SK-N-SH (cell line): ENCODE measurements at regions not wholly inside any gene's neighbourhood (a gene's known extent, or its start where the extent isn't known, plus 50 kb on each side); places are given as distances from the start of the nearest gene placed in this dataset.

ENCODE experiments used
- CTCF ChIA-PET: fragments of 300-600, 350-600 bp; formaldehyde crosslinking; extraction: SDS; loops from one replicate; lab custom pipeline; 2021; lab: Yijun Ruan, JAX
- POLR2A ChIA-PET: fragments of 350-600 bp; sonication (Branson Sonifier 250); formaldehyde crosslinking; extraction: SDS; loops from one replicate; lab custom pipeline; 2020; ENCODE audit warnings: antibody characterized with exemption, inconsistent platforms; lab: Yijun Ruan, JAX
- DNase-seq: peaks from one replicate; pipeline ENCODE4 v3.0.0; 2012
- H2AFZ ChIP-seq: fragments of 200-600 bp; sonication (generic); 2 replicates; pipeline ENCODE4 v1.8.1; 2016; ENCODE audit warnings: antibody characterized with exemption, mild to moderate bottlenecking, low read depth
- H3F3A ChIP-seq: fragments of 200-600 bp; sonication (generic); replicated peaks from 2 replicates; pipeline ENCODE3; 2016; ENCODE audit warnings: antibody characterized with exemption, mild to moderate bottlenecking; ENCODE audit not compliant: insufficient read depth
- H3K27ac ChIP-seq, 2 experiments: fragments of 200-500 bp in 1 of 2; fragments of 200-600 bp in 1 of 2; sonication (Bioruptor generic) in 1 of 2; sonication (generic), shearing (Covaris generic) in 1 of 2; 2 replicates each; pipeline versions ENCODE4 v1.5.1 to v1.6.1; 2014 to 2016; ENCODE audit warnings: low read depth in 2 of 2, inconsistent platforms in 1 of 2, low read length in 1 of 2, mild to moderate bottlenecking in 1 of 2, mixed read lengths in 1 of 2
- H3K27me3 ChIP-seq: fragments of 200-600 bp; sonication (generic), shearing (Covaris generic); 2 replicates; pipeline ENCODE4 v1.6.1; 2016; ENCODE audit warnings: mixed run types; ENCODE audit not compliant: insufficient read depth
- H3K36me3 ChIP-seq, 2 experiments: fragments of 200-500 bp in 1 of 2; fragments of 200-600 bp in 1 of 2; sonication (Bioruptor generic) in 1 of 2; sonication (generic) in 1 of 2; replicated peaks in 1 of 2; 2 replicates each; pipeline versions ENCODE3 to v1.5.1; 2014 to 2016; ENCODE audit warnings: low read length in 1 of 2, mild to moderate bottlenecking in 1 of 2; ENCODE audit not compliant: insufficient read depth in 2 of 2, control insufficient read depth in 1 of 2
- H3K4me1 ChIP-seq, 2 experiments: fragments of 200-500 bp in 1 of 2; fragments of 200-600 bp in 1 of 2; sonication (Bioruptor generic) in 1 of 2; sonication (generic), shearing (Covaris generic) in 1 of 2; 2 replicates each; pipeline versions ENCODE4 v1.5.1 to v1.6.1; 2014 to 2016; ENCODE audit warnings: low read depth in 1 of 2, low read length in 1 of 2, mixed run types in 1 of 2; ENCODE audit not compliant: insufficient read depth in 2 of 2, control insufficient read depth in 1 of 2
- H3K4me2 ChIP-seq: fragments of 200-600 bp; sonication (generic), shearing (Covaris generic); 2 replicates; pipeline ENCODE4 v1.6.1; 2017; ENCODE audit warnings: mixed run types
- H3K4me3 ChIP-seq, 2 experiments: fragments of 200-500 bp in 1 of 2; fragments of 200-600 bp in 1 of 2; sonication (Bioruptor generic) in 1 of 2; sonication (generic), shearing (Covaris generic) in 1 of 2; 2 replicates each; pipeline versions ENCODE4 v1.5.1 to v1.8.1; 2014 to 2016; ENCODE audit warnings: low read depth in 2 of 2, inconsistent platforms in 1 of 2, low read length in 1 of 2, mild to moderate bottlenecking in 1 of 2, mixed read lengths in 1 of 2, moderate library complexity in 1 of 2
- H3K79me2 ChIP-seq: fragments of 200-600 bp; sonication (generic); 2 replicates; pipeline ENCODE4 v1.8.1; 2017; ENCODE audit warnings: mild to moderate bottlenecking; ENCODE audit not compliant: insufficient read depth
- H3K9ac ChIP-seq: fragments of 200-600 bp; sonication (generic); 2 replicates; pipeline ENCODE4 v1.6.1; 2017; ENCODE audit warnings: mixed run types
- H3K9me2 ChIP-seq: fragments of 200-600 bp; sonication (generic); 2 replicates; pipeline ENCODE4 v1.6.1; 2017; ENCODE audit warnings: mixed run types
- H3K9me3 ChIP-seq: fragments of 200-600 bp; sonication (generic); 2 replicates; pipeline ENCODE4 v1.6.1; 2017; ENCODE audit warnings: mixed run types, mild to moderate bottlenecking, moderate library complexity
- H4K20me1 ChIP-seq: fragments of 200-600 bp; sonication (generic); 2 replicates; pipeline ENCODE4 v1.6.1; 2017; ENCODE audit warnings: mild to moderate bottlenecking, mixed run types; ENCODE audit not compliant: insufficient read depth
- CHD2 ChIP-seq: fragments of 150-350 bp; IDR thresholded peaks from 2 replicates; pipeline ENCODE4 v1.6.1; 2018; ENCODE audit warnings: low read length; ENCODE audit not compliant: partially characterized antibody
- EP300 ChIP-seq, 2 experiments: IDR thresholded peaks; 2 replicates each; pipeline versions ENCODE4 v1.4.0 to v1.6.1; 2012; ENCODE audit warnings: borderline replicate concordance in 1 of 2, low read depth in 1 of 2, low read length in 1 of 2
- EZH2phosphoT487 ChIP-seq: fragments of 200-600 bp; sonication (generic); IDR thresholded peaks from 2 replicates; pipeline ENCODE4 v1.6.1; 2017; ENCODE audit warnings: low read depth, mixed run types, mild to moderate bottlenecking, antibody characterized with exemption, moderate library complexity, borderline replicate concordance
- GATA2 ChIP-seq: sonication (generic); formaldehyde crosslinking; IDR thresholded peaks from 2 replicates; pipeline ENCODE4 v1.5.0; 2020; ENCODE audit warnings: mild to moderate bottlenecking, missing genetic modification reagents
- MXI1 ChIP-seq: IDR thresholded peaks from 2 replicates; pipeline ENCODE4 v1.6.1; 2012; ENCODE audit warnings: mild to moderate bottlenecking, low read depth, low read length, improper control_type of control experiment
- NRF1 ChIP-seq: IDR thresholded peaks from 2 replicates; pipeline ENCODE4 v1.6.1; 2012; ENCODE audit warnings: low read depth, mild to moderate bottlenecking, low read length
- POLR2AphosphoS5 ChIP-seq: IDR thresholded peaks from 2 replicates; pipeline ENCODE4 v1.6.1; 2012; ENCODE audit warnings: low read depth, low read length
- RCOR1 ChIP-seq: fragments of 150-350 bp; IDR thresholded peaks from 2 replicates; pipeline ENCODE4 v1.6.1; 2017; ENCODE audit warnings: antibody characterized with exemption, low read length
- YY1 ChIP-seq: IDR thresholded peaks from 2 replicates; pipeline ENCODE4 v1.4.0; 2012; ENCODE audit warnings: low read depth, mild to moderate bottlenecking
- WGBS: methylation state at CpG from one replicate; pipeline ENCODE4 v1.1.6; 2017; ENCODE audit warnings: low lambda C conversion rate; 5-methylcytosine and 5-hydroxymethylcytosine counted together
- TF ChIP-seq, protein P1 (sequence below): IDR thresholded peaks from 2 replicates; pipeline ENCODE4; 2012
- TF ChIP-seq, protein P2 (sequence below): IDR thresholded peaks from 2 replicates; pipeline ENCODE4 v1.4.0; 2012; ENCODE audit warnings: low read depth
- TF ChIP-seq, protein P3 (sequence below): fragments of 200-600 bp; sonication (generic); IDR thresholded peaks from 2 replicates; pipeline ENCODE4 v1.6.1; 2017; ENCODE audit warnings: antibody characterized with exemption, mild to moderate bottlenecking, moderate library complexity
- TF ChIP-seq, protein P4 (sequence below): IDR thresholded peaks from 2 replicates; pipeline ENCODE4 v1.4.0; 2012; ENCODE audit warnings: low read depth, borderline replicate concordance

DNA sequence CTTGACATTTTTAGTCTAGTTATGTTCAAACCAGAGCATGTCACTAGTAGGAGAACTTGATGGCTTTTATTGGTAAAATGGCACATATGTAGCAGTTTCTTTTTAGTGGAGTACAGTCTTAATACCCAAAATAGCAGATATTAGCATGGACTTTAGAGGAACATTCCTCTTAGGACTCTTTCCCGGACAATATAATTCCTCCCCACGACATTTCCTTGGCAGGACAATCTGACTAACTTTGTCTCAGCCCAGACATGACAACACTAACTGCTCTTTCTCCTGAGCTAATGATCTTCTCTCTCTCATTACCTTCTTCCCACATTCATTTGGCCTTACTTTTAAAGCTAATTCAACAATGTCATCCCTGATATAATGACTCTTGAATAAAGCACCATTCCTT, 62.5 kb downstream of the ADAMTS1 start:
- no peak for DNase-seq
- WGBS, result 48% methylated on average over 2 of the region's 2 CpGs
- Histone ChIP-seq H4K20me1 (no peaks in the 10 kb centered on the region), H2AFZ (no peak overlapping the region), H3K79me2 (no peaks in the 10 kb centered on the region), H3K27me3 (no peaks in the 10 kb centered on the region), H3K4me1 (no peaks in the 10 kb centered on the region; a peak in 1 of 4 replicates), H3K4me3 (no peak overlapping the region), H3K9me3 (no peaks in the 10 kb centered on the region; the same call in 1 of the 2 replicates), H3K4me2 (no peak overlapping the region), H3K9me2 (no peaks in the 10 kb centered on the region), H3K9ac (no peak overlapping the region), H3K27ac (peak overlapping the region in 1 of 2 experiments; percentile 50; a peak in 1 of 4 replicates), H3K36me3 (no peaks in the 10 kb centered on the region), H3F3A (no peaks in the 10 kb centered on the region)
- TF ChIP-seq EP300 (IDR thresholded peaks at IDR 0.05; ENCODE audit: borderline replicate concordance in 1 of 2, low read depth in 1 of 2, low read length in 1 of 2) (no peak), RCOR1 (no peak), EZH2phosphoT487 (no peak), CHD2 (no peak), GATA2 (CRISPR knock-in tag) (no peak)
- TF ChIP-seq, protein P1, sequence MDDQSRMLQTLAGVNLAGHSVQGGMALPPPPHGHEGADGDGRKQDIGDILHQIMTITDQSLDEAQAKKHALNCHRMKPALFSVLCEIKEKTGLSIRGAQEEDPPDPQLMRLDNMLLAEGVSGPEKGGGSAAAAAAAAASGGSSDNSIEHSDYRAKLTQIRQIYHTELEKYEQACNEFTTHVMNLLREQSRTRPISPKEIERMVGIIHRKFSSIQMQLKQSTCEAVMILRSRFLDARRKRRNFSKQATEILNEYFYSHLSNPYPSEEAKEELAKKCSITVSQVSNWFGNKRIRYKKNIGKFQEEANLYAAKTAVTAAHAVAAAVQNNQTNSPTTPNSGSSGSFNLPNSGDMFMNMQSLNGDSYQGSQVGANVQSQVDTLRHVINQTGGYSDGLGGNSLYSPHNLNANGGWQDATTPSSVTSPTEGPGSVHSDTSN, result no peak
- TF ChIP-seq, protein P2, sequence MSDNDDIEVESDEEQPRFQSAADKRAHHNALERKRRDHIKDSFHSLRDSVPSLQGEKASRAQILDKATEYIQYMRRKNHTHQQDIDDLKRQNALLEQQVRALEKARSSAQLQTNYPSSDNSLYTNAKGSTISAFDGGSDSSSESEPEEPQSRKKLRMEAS, result no peak
- TF ChIP-seq, protein P3, sequence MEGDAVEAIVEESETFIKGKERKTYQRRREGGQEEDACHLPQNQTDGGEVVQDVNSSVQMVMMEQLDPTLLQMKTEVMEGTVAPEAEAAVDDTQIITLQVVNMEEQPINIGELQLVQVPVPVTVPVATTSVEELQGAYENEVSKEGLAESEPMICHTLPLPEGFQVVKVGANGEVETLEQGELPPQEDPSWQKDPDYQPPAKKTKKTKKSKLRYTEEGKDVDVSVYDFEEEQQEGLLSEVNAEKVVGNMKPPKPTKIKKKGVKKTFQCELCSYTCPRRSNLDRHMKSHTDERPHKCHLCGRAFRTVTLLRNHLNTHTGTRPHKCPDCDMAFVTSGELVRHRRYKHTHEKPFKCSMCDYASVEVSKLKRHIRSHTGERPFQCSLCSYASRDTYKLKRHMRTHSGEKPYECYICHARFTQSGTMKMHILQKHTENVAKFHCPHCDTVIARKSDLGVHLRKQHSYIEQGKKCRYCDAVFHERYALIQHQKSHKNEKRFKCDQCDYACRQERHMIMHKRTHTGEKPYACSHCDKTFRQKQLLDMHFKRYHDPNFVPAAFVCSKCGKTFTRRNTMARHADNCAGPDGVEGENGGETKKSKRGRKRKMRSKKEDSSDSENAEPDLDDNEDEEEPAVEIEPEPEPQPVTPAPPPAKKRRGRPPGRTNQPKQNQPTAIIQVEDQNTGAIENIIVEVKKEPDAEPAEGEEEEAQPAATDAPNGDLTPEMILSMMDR, result no peak
- POLR2A ChIA-PET, result no interaction called here
- CTCF ChIA-PET, result interaction anchor here (1.0 to 1.9 kb wide), 2 partner anchors 25 to 33 kb away, joined by 3 to 7 read pairs; no protein-coding TSS in a partner anchor

DNA sequence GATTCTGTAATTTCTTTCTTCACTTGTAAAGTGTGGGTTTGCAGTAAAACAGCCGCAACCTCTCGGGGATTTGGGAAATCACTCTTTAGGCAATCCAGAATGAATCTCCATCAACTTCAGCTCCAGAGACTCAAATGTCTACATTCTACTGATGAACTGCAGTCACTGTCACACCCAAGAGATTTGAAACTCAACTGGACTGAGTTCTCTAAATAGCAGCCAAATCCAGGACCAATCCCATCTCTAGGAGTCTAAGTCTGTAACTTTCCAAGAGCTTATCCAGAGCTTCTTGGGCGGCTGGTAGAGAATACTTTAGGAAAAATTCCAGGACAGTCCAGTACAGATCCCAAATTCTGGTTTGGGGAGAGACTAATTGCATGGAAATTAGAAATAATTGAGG, 62.9 kb downstream of the ADAMTS1 start:
- Histone ChIP-seq H3K79me2 (no peaks in the 10 kb centered on the region), H3F3A (no peaks in the 10 kb centered on the region), H4K20me1 (no peaks in the 10 kb centered on the region), H3K4me3 (no peak overlapping the region), H3K9me3 (no peaks in the 10 kb centered on the region; the same call in 1 of the 2 replicates), H3K9me2 (no peaks in the 10 kb centered on the region), H3K4me1 (no peaks in the 10 kb centered on the region; a peak in 1 of 4 replicates), H3K27ac (peak overlapping the region in 1 of 2 experiments; percentile 11; a peak in 1 of 4 replicates), H3K9ac (no peak overlapping the region), H2AFZ (no peak overlapping the region), H3K36me3 (no peaks in the 10 kb centered on the region), H3K27me3 (no peaks in the 10 kb centered on the region), H3K4me2 (no peak overlapping the region)
- TF ChIP-seq NRF1 (no peak), POLR2AphosphoS5 (no peak), MXI1 (no peak), YY1 (no peak)
- TF ChIP-seq, protein P3, result no peak
- TF ChIP-seq, protein P4, sequence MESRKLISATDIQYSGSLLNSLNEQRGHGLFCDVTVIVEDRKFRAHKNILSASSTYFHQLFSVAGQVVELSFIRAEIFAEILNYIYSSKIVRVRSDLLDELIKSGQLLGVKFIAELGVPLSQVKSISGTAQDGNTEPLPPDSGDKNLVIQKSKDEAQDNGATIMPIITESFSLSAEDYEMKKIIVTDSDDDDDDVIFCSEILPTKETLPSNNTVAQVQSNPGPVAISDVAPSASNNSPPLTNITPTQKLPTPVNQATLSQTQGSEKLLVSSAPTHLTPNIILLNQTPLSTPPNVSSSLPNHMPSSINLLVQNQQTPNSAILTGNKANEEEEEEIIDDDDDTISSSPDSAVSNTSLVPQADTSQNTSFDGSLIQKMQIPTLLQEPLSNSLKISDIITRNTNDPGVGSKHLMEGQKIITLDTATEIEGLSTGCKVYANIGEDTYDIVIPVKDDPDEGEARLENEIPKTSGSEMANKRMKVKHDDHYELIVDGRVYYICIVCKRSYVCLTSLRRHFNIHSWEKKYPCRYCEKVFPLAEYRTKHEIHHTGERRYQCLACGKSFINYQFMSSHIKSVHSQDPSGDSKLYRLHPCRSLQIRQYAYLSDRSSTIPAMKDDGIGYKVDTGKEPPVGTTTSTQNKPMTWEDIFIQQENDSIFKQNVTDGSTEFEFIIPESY, result no peak
- DNase-seq, result no peak
- ChIA-PET CTCF (interaction anchor here (1.0 to 1.9 kb wide), 5 partner anchors 25 to 65 kb away, joined by 3 to 7 read pairs (median 3); no protein-coding TSS in a partner anchor), POLR2A (no interaction called here)
- 79% methylated on average over 3 of the region's 3 CpGs for WGBS
